ENCODE measurements at regions not wholly inside any gene's neighbourhood (a gene's known extent, or its start where the extent isn't known, plus 50 kb on each side); places are given as distances from the start of the nearest gene placed in this dataset.

GRCh38 chr6:80961166-80961565 lies 791.3 kb downstream of the TENT5A start:
- TF ChIP-seq, protein P1, sequence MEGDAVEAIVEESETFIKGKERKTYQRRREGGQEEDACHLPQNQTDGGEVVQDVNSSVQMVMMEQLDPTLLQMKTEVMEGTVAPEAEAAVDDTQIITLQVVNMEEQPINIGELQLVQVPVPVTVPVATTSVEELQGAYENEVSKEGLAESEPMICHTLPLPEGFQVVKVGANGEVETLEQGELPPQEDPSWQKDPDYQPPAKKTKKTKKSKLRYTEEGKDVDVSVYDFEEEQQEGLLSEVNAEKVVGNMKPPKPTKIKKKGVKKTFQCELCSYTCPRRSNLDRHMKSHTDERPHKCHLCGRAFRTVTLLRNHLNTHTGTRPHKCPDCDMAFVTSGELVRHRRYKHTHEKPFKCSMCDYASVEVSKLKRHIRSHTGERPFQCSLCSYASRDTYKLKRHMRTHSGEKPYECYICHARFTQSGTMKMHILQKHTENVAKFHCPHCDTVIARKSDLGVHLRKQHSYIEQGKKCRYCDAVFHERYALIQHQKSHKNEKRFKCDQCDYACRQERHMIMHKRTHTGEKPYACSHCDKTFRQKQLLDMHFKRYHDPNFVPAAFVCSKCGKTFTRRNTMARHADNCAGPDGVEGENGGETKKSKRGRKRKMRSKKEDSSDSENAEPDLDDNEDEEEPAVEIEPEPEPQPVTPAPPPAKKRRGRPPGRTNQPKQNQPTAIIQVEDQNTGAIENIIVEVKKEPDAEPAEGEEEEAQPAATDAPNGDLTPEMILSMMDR (IDR thresholded peaks at IDR 0.05; ENCODE audit: low read depth, low read length, poor library complexity, severe bottlenecking) = no peak
- TF ChIP-seq EZH2phosphoT487 (IDR thresholded peaks at IDR 0.05; ENCODE audit: borderline replicate concordance, low read length) = no peak

All from DOHH2 (cell line).